Hypothalamus (tissue), 51 donors: ENCODE measurements at regions not wholly inside any gene's neighbourhood (a gene's known extent, or its start where the extent isn't known, plus 50 kb on each side); places are given as distances from the start of the nearest gene placed in this dataset.

Experiments used
- DNase-seq, 51 donors: peaks; one replicate each; lab custom pipeline; 2025; lab: John Stamatoyannopoulos, UW

DNA sequence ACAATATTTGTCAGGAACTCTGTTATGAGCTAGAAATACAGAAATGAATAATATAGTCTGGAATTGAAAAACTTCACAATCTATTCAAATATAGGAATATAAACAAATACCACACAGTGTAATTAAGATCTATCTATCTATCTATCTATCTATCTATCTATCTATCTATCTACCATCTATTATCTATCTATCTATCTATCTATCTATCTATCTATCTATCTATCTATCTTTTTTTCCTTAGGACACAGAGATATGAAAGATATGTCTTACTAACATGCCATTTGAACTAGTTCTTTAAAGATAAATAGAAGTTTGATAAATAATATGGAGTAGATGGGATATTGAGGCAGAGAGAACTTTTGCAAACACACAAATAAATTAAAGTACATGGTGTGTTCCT, 357.8 kb downstream of the PARP8 start:
- no peak for DNase-seq

DNA sequence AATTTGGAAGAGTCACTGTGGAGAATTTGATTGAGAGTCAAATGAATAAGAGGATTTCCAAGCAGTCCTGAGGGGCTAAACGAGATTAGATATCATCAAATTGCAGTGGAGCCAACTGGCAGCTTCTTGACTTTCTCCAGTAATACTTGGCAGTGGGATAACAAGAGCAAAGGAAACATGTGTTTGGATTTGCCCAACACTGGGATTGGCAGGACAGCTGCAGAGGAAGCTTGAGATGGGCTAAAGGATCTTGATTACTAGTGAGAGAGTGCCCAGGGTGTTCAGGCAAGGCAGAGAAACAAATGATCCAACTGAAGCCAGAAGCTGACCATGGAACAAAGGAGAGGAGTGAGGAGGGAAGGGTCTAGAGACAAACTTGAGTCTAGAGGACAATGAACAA, 356.0 kb upstream of the ISL1 start:
- no peak for DNase-seq

GRCh38 chr5:51028394-51028793, 354.9 kb upstream of the ISL1 start:
- DNase-seq, result no peak

DNA sequence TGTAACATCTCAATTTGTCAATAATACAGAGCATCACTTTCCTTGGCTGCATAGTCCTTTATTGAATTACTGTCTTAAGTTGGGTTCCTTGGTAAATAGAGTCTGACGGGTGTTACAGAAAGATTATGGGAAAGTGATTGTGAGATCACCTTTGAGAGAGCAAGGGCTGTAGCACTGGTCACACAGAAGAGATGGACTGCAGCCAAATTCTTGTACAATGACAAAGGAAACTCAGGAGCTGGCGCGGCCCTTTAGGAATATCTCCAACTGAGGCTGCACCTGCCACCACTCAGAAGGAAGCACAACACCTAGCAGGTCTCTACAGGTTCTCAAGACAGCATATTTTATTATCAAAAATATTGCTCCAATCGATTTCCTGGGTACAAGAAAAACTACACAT, 350.0 kb upstream of the ISL1 start:
- DNase-seq, result no peak

DNA sequence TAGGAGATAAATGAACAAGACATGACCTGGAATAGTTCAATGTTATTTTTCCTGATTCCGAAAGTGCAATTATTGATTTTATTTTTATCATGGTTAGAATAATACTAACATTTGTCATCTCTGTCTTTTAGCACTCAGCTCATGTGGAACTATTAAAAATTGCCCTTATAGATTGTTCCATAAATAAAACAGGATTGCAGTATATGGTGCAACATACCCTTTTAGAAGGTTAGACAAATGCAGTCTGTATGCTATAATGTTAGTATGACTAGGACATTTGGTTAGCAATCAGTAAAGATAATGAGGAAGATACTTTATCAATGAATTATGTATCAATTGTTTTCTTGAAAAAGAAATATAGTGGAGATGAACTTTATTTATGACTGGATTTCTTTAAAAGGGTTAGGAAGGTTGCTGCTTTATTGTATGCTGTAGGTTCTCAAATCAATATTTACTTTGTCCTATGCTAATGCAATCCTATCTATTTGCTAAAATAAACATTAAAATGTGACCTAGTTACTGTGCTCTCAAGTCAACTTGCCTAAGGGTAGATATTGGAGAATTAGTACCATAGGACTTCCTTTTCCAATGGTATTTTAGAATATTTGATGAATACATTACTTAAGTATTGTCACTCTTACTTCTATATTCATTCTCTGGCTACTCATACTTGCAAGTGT, 348.9 kb upstream of the ISL1 start:
- no peak for DNase-seq

DNA sequence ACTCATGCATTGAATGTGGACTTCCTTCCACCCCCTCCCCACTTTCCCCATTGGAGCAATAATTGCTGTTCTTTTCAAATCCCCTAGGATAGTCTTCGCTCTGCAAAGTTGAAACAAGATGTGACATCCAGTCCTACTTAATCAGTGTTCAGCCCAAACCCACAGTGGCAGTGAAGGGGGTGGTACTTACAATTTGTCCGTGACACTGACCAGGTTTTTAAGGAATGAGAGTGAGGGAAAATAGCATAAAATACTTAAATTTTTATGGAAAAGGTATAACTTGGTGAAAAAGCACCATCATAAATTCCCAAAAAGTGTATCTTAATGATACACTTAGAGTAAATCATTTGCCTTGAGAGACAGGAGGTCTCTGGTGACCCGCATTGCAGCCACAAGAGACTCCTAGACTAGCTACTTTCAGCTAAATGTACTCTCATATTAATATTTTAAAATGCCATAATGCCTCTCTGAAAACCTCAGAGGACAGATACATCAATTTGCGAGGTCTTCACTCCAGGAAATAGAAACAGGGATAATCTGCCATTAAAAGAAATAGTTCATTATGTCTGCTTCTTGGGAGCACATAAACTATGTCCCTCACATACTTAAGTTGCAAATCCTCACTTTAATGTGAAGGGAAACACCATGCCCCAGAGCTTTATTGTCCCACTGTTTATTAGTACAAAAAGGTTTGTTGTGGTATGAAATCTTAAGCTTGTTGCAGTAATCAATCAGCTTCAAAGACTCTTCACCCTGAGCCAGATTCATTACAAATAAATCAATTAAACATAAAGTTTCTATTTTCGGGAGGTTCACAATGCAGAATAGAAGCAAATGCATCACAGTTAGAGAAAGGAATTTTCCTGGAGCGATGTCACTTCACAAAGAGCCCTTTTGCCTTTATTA, 343.6 kb upstream of the ISL1 start:
- DNase-seq, result no peak

DNA sequence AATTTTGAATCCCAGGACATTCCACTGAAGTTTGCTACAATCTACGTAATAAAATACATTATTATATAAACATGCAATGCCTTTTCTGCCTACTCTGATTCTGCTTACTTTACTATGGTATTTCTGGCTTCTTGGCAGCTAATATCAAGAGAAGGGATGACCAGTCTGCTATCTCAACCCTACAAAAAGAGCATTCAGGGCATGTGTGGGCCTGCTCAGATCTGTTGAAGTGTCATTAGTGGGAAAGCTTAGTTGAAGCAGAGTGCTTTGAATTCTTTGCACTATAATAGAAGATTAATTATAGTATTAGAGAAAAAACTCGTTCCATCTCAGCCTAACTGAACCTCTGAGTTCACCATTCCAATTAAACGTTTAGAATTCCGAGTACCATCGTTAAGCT, 339.5 kb upstream of the ISL1 start:
- DNase-seq, result no peak

- no peak for DNase-seq
Measured at GRCh38 chr5:51047369-51047768, 335.9 kb upstream of the ISL1 start.

DNA sequence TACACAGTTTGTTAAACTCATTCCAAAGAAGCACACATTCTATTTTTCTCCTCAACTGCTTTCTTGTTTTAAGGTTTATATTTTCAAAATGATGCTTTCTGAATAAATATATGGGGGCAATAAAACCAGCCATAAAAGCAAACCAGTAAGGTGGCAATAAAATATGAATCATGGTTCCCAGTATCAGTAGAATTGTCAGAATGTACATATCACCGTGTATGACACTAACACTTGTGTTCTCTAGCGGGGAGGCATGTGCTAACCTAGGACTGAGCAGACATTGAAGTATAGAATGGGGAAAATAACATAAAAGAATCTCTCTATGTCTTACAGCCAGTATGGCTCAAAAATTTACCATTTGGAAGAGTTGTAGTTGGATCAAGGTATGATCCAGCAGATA, 329.9 kb upstream of the ISL1 start:
- no peak for DNase-seq

- DNase-seq, result no peak
Measured at GRCh38 chr5:51060953-51061352, 322.3 kb upstream of the ISL1 start.

DNA sequence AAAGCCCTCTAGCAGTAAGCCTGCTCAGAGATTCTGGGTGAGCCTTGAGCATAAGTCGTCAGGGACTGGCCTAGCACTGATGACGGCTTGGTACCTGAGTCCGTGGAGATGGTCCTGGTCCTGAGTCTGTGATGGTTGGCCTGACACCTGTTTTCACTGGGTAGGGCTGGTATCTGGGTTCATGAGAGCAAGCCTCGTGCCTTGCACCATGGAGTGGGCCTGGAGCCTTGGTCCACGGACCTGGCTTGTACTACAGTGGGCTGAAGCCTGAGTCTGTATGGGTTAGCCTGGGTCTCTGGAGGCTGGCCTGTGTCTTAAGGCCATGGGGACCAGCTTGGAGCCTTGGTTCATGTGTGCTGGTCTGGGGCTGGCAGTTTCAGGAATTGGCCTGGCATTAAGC, 310.3 kb upstream of the ISL1 start:
- DNase-seq, result no peak

DNA sequence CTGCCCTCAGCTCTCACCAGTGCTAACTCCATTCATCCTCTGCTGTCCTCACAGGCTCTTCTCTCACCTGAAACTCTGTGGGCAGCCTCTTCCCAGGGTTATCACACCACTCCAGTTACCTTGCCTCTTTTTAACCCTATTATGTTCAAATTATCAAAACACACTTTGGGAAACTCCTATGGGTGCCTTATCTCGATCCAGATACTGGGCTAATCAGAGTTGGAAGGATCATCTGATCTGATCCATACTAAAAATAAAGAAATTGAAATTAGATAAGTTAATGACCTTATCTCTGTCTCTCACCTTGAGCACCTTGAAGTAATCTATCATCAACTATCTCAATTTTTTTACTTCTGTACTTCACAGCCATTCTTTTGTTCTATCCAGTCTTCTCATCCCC, 300.5 kb upstream of the ISL1 start:
- no peak for DNase-seq

DNA sequence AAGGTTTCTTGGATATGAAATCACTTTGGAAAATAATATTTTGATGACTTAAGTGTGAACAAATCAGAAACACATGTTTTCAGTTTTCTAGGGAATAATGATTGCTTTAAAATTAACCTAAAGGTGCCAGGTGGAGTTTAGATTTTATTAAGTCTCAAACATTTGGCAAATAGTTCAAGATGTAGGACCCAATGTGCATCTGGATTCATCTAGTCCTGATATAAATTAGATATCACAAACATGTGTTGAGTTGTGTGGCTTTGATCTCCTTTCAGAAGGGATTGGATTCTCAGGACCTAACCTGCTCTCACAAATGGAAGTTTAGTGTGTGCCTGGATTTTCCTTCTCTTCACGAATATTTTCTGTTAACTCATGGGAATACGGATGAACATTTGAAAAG, 291.4 kb upstream of the ISL1 start:
- DNase-seq, result no peak

- DNase-seq, result no peak
Measured at GRCh38 chr5:51095486-51095885, 287.8 kb upstream of the ISL1 start.

DNA sequence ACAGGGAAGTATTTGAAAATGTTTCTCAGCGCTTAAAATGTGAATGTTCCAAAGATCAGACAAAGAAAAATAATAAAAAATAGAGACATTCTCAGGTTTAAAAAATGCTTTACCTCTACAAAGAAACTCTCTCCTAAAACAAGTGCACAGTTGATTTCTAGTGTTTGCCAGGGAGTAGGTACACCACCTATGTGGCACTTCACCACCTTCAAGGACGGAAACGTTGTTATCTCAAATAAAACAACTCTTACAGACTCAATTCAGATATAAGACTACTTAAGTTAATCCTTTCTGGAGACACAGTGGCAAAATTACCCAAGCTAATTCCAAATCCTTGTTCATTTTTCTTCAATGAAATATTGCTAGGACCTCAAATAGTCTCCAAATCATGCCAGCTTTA, 286.4 kb upstream of the ISL1 start:
- DNase-seq, result no peak

GRCh38 chr5:51099173-51099853, 283.9 kb upstream of the ISL1 start:
- no peak for DNase-seq

- no peak for DNase-seq
Measured at GRCh38 chr5:51104556-51104955, 278.7 kb upstream of the ISL1 start.

DNA sequence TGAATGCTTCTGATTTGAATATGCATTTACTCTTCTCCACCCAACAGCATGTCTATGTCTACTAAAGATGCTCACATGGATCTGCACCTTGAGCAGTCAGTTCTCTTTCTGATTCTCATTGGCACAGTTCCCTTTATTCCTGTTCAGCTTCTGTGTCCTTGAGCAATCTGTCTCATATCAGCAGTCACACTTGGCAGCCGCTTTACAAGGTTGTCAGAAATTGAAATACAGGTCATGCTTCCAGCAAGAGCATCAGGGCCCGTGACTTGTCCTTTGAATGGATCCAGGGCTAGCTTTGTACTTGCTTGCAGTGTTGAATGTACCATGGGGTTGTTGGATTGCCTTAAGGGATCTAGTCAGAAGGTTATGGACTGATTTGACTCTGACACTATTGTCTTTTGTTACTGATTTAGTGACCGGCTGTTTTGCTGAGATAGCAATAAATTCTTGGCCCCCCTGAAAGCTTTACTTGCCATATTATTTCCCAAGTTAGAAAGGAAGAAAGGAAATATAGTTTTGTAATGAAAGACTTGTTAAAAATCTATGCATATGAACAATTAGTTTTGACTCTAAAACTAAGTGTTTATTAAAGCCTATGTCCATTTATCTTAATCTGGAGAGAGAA, 273.4 kb upstream of the ISL1 start:
- DNase-seq, result no peak

- DNase-seq, result no peak
Measured at GRCh38 chr5:51131266-51131665, 252.0 kb upstream of the ISL1 start.

GRCh38 chr5:51138164-51138563, 245.1 kb upstream of the ISL1 start:
- no peak for DNase-seq

DNA sequence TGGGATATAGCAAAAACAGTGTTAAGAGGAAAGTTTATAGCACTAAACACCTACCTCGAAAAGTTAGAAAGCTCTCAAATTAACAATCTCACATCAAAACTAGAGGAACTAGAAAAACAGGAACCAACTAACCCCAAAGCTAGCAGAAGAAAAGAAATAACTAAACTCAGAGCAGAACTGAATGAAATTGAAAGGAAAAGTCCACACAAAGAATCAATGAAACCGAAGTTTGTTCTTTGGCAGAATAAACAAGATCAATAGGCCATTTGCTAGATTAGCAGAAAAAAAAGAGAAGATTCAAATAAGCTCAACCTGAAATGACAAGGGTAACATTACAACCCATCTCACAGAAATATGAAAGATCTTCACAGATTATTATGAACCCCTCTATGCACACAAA, 234.8 kb upstream of the ISL1 start:
- DNase-seq, result no peak
